Nephron progenitor cell (in vitro differentiated cells): ENCODE measurements at regions not wholly inside any gene's neighbourhood (a gene's known extent, or its start where the extent isn't known, plus 50 kb on each side); places are given as distances from the start of the nearest gene placed in this dataset.

Experiments used
- DNase-seq: peaks from one replicate; pipeline ENCODE4 v3.0.0; 2021
- H3K27ac Mint-ChIP-seq: 2 replicates; pipeline ENCODE4 v1.8.0; 2021; ENCODE audit warnings: mild to moderate bottlenecking, moderate library complexity, mixed read lengths
- H3K27me3 Mint-ChIP-seq: 2 replicates; pipeline ENCODE4 v1.8.0; 2021; ENCODE audit warnings: mild to moderate bottlenecking, low read depth, mixed read lengths; ENCODE audit not compliant: poor library complexity
- H3K36me3 Mint-ChIP-seq: 2 replicates; pipeline ENCODE4 v1.8.0; 2021; ENCODE audit warnings: low read depth, mixed read lengths
- H3K4me1 Mint-ChIP-seq: 2 replicates; pipeline ENCODE4 v1.8.0; 2021; ENCODE audit warnings: mixed read lengths
- H3K4me3 Mint-ChIP-seq: 2 replicates; pipeline ENCODE4 v1.8.0; 2021; ENCODE audit warnings: mild to moderate bottlenecking, moderate library complexity, mixed read lengths
- H3K9me3 Mint-ChIP-seq: 2 replicates; pipeline ENCODE4 v1.8.0; 2021; ENCODE audit warnings: mild to moderate bottlenecking, moderate library complexity, mixed read lengths
- TF ChIP-seq, protein P1 (sequence below): fragments of 200-600 bp; sonication (generic); IDR thresholded peaks from 2 replicates; pipeline ENCODE4 v1.5.0; 2021; ENCODE audit warnings: antibody characterized with exemption

DNA sequence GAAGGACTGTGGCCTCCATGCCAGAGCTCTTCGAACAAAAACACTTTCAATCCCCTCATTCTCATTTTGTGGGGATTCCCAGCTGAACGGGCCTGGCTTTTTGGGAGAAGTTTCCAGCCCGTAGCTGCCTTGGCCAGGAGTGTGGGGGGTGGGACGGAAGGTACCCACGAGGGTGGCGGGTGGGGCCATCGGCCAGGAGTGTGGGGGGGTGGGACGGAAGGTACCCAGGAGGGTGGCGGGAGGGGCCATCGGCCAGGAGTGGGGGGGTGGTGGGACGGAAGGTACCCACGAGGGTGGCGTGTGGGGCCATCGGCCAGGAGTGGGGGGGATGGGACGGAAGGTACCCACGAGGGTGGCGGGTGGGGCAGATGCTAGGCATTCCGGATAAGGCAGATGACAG is 71.7 kb upstream of the ZBTB18 start:
- H3K4me3 Mint-ChIP-seq: no peak overlapping the region
- peaks cover 3% of the 10 kb centered on the region for H3K9me3 Mint-ChIP-seq
- H3K27me3 Mint-ChIP-seq: peaks cover 25% of the 10 kb centered on the region
- no peaks in the 10 kb centered on the region for H3K36me3 Mint-ChIP-seq
- no peaks in the 10 kb centered on the region for H3K4me1 Mint-ChIP-seq
- TF ChIP-seq, protein P1, sequence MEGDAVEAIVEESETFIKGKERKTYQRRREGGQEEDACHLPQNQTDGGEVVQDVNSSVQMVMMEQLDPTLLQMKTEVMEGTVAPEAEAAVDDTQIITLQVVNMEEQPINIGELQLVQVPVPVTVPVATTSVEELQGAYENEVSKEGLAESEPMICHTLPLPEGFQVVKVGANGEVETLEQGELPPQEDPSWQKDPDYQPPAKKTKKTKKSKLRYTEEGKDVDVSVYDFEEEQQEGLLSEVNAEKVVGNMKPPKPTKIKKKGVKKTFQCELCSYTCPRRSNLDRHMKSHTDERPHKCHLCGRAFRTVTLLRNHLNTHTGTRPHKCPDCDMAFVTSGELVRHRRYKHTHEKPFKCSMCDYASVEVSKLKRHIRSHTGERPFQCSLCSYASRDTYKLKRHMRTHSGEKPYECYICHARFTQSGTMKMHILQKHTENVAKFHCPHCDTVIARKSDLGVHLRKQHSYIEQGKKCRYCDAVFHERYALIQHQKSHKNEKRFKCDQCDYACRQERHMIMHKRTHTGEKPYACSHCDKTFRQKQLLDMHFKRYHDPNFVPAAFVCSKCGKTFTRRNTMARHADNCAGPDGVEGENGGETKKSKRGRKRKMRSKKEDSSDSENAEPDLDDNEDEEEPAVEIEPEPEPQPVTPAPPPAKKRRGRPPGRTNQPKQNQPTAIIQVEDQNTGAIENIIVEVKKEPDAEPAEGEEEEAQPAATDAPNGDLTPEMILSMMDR: no peak
- no peak for DNase-seq
- H3K27ac Mint-ChIP-seq: no peak overlapping the region

DNA sequence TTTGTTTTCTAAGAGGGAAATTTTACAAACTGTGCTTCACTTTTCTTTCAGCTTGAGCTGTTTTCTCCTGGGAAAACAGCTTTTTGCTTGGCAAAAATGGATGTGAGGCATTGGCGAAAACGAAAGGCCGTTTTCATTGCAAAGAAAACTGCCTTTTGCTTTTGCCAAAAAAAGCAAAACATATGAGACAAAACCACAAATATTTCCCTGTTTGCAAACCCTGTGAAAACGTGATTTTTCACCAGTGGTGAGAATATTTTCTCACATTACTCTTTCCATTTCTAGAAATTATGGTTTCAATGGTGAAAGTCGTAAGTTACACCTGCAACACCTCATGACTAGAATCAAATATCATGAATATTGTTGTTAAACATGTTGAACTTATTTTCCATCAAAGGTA is 74.0 kb upstream of the ZBTB18 start:
- DNase-seq: no peak
- H3K4me3 Mint-ChIP-seq: no peak overlapping the region
- TF ChIP-seq, protein P1: no peak
- no peaks in the 10 kb centered on the region for H3K36me3 Mint-ChIP-seq
- no peaks in the 10 kb centered on the region for H3K4me1 Mint-ChIP-seq
- H3K27me3 Mint-ChIP-seq: peaks cover 21% of the 10 kb centered on the region
- H3K27ac Mint-ChIP-seq: no peak overlapping the region
- peaks cover 3% of the 10 kb centered on the region for H3K9me3 Mint-ChIP-seq

DNA sequence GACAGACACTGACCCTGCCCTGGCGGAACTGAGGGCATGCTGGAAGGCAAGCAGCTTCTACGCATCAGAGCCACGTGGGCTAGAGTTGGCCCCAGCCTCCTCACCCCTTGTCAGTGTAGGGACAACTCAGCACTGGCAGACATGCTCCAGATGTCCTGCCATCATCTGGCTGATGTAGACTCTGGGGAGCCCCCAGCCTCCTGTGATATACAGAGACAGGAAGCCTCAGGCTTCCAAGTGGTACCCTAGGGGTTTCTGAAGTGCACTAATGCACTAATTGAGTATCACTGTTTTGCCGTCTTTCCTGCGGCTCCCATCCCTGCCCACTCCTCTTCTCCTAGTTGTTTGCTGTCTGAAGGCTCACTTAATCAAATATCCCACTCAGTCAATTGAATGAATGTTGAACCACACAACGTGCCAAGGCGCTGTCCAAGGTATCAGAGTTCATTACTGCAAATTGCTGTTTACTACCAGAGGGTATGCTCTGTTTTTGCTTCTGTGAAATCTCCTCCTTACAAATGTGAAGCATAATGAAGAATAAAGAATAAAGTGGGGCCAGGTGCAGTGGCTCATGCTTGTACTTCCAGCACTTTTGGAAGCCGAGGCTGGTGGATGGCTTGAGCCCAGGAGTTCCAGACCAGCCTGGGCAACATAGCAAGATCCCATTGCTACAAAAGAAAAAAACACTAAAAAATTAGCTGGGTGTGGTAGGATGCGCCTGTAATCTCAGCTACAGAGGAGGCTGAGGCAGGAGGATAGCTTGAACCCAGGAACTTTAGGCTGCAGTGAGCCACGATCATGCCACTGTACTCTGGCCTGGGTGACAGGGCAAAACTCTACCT is 76.4 kb upstream of the ZBTB18 start:
- no peaks in the 10 kb centered on the region for H3K36me3 Mint-ChIP-seq
- no peak overlapping the region for H3K4me3 Mint-ChIP-seq
- no peaks in the 10 kb centered on the region for H3K4me1 Mint-ChIP-seq
- peaks cover 24% of the 10 kb centered on the region for H3K27me3 Mint-ChIP-seq
- peak; percentile 43 for DNase-seq
- TF ChIP-seq, protein P1: no peak
- H3K27ac Mint-ChIP-seq: no peak overlapping the region
- H3K9me3 Mint-ChIP-seq: no peaks in the 10 kb centered on the region

DNA sequence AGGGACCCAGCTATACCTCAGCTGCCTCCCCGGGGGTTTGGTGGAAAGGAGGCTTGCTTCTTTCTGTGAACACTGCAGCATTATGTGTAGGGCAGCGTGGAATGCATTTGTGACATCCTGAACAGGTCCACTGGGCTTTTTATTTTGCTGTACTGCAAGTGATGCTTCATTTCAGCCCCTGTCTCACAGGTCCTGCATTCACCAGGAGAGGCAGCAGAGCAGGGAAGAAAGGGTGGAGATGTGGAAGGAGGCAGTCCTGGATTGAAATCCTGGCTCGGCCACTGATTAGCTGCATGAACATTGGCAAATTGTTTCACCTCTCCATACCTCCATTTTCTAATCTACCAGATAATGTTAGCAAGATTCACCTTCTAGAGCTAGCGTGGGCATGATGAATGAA is 77.9 kb upstream of the ZBTB18 start:
- Mint-ChIP-seq H3K27ac (no peak overlapping the region), H3K27me3 (peaks cover 21% of the 10 kb centered on the region), H3K4me3 (no peak overlapping the region), H3K4me1 (peaks cover 7% of the 10 kb centered on the region), H3K9me3 (no peaks in the 10 kb centered on the region), H3K36me3 (no peaks in the 10 kb centered on the region)
- DNase-seq: no peak
- TF ChIP-seq, protein P1: no peak

DNA sequence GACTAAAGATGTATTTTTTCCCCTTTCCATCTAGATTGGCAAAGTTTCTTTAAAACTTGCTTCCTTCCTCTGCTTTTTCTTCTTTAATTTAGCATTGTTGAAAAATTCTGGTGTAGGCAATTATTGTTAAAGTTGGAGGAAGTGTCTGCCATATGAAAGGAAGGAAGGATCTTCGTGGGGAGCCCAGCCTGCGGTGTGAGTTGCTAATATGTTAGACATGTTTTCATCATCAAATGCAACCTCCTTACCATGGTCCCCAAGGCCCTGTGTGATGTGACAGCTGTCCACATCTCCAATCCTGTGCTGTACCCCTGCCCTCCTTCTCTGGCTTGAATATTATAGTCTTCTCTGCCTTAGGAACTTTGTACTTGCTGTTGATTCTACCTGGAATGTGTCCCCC is 81.0 kb upstream of the ZBTB18 start:
- H3K9me3 Mint-ChIP-seq: no peaks in the 10 kb centered on the region
- H3K27ac Mint-ChIP-seq: no peak overlapping the region
- TF ChIP-seq, protein P1: no peak
- H3K27me3 Mint-ChIP-seq: peaks cover 17% of the 10 kb centered on the region
- no peak for DNase-seq
- H3K4me3 Mint-ChIP-seq: no peak overlapping the region
- H3K4me1 Mint-ChIP-seq: peaks cover 14% of the 10 kb centered on the region
- no peaks in the 10 kb centered on the region for H3K36me3 Mint-ChIP-seq

DNA sequence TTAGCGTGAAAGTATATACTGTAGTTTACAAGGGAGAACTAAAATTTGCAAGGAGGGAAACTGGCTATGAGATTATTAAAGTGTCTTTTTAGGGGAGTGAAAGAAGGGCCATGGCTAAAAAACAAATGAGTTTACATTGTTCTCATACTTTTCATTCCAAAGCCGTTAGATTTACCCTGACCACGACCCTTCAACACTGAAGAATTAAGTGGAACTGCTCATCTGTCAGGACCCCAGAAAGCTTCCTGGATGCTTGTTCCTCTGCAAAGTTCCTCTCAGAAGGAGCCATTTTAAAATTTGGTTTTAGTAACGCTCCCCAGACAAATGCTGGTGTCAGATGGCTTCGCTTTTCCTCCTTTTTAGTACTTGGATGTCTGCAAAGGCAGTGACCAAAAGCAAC is 82.7 kb upstream of the ZBTB18 start:
- no peak for DNase-seq
- Mint-ChIP-seq H3K36me3 (no peaks in the 10 kb centered on the region), H3K9me3 (no peaks in the 10 kb centered on the region), H3K27ac (no peak overlapping the region), H3K4me3 (no peak overlapping the region), H3K27me3 (peaks cover 9% of the 10 kb centered on the region), H3K4me1 (peaks cover 14% of the 10 kb centered on the region)
- TF ChIP-seq, protein P1: no peak
